B cell (primary cell): ENCODE measurements at regions not wholly inside any gene's neighbourhood (a gene's known extent, or its start where the extent isn't known, plus 50 kb on each side); places are given as distances from the start of the nearest gene placed in this dataset.

ENCODE experiments used
- ATAC-seq: fragments of 200-7000 bp; cut with Tn5 transposase; one replicate; pipeline ENCODE4 v1.10.0; 2021; ENCODE audit warnings: low read depth, mild to moderate bottlenecking, moderate number of reproducible peaks, moderate library complexity
- CTCF ChIA-PET: fragments of 350-600 bp; sonication (Branson Sonifier 250); formaldehyde crosslinking; loops from one replicate; lab custom pipeline; 2021; ENCODE audit warnings: antibody characterized with exemption, inconsistent platforms; lab: Charles Lee
- POLR2A ChIA-PET: fragments of 350-600 bp; sonication (Branson Sonifier 250); formaldehyde crosslinking; loops from one replicate; lab custom pipeline; 2021; ENCODE audit warnings: antibody characterized with exemption; lab: Charles Lee
- DNase-seq: peaks from one replicate; pipeline ENCODE4 v3.0.0; 2013
- H2AFZ ChIP-seq: 2 replicates; pipeline ENCODE4 v1.6.1; 2012; ENCODE audit warnings: mild to moderate bottlenecking, low read depth, low read length; ENCODE audit not compliant: insufficient read depth, poor library complexity, severe bottlenecking
- H3K27ac ChIP-seq, 2 donors: 1 replicate in 1 of 2; 2 replicates in 1 of 2; pipeline ENCODE4 v1.5.1; 2012 to 2013; ENCODE audit warnings: low read length in 2 of 2, mild to moderate bottlenecking in 2 of 2, moderate library complexity in 1 of 2
- H3K27me3 ChIP-seq, 4 experiments: fragments of 200-600 bp in 1 of 4; sonication (generic) in 1 of 4; replicated peaks in 1 of 4; 1 replicate in 2 of 4; 2 replicates in 2 of 4; pipeline versions ENCODE4 v1.6.1 to v1.7.0; 2013 to 2016; ENCODE audit warnings: low read length in 3 of 4, mild to moderate bottlenecking in 2 of 4, mixed read lengths in 1 of 4, moderate library complexity in 1 of 4; ENCODE audit not compliant: insufficient read depth in 4 of 4, control insufficient read depth in 3 of 4; ENCODE audit errors: control extremely low read depth in 1 of 4
- H3K36me3 ChIP-seq, 2 experiments: replicated peaks in 1 of 2; 1 replicate in 1 of 2; 2 replicates in 1 of 2; pipeline versions ENCODE4 v1.6.1 to v1.7.1; 2013; ENCODE audit warnings: low read length in 1 of 2; ENCODE audit not compliant: insufficient read depth in 2 of 2, control insufficient read depth in 1 of 2; ENCODE audit errors: control extremely low read depth in 1 of 2, extremely low read depth in 1 of 2
- H3K4me1 ChIP-seq, 2 donors: fragments of 200-600 bp in 1 of 2; sonication (generic) in 1 of 2; 1 replicate in 1 of 2; 2 replicates in 1 of 2; pipeline versions ENCODE4 v1.5.1 to v1.6.1; 2013 to 2017; ENCODE audit warnings: low read length in 2 of 2; ENCODE audit not compliant: control insufficient read depth in 2 of 2, insufficient read depth in 2 of 2
- H3K4me2 ChIP-seq: replicated peaks from 2 replicates; pipeline ENCODE3; 2012; ENCODE audit warnings: mild to moderate bottlenecking, low read depth, low read length; ENCODE audit not compliant: poor library complexity, severe bottlenecking
- H3K4me3 ChIP-seq, 5 experiments: fragments of 200-600 bp in 1 of 5; sonication (generic) in 1 of 5; 1 replicate in 3 of 5; 2 replicates in 2 of 5; pipeline versions ENCODE4 v1.5.1 to v1.7.0; 2011 to 2016; ENCODE audit warnings: low read length in 4 of 5, mild to moderate bottlenecking in 4 of 5, low read depth in 2 of 5, control low read depth in 1 of 5, moderate library complexity in 1 of 5; ENCODE audit not compliant: insufficient read depth in 1 of 5; ENCODE audit errors: control extremely low read depth in 1 of 5, extremely low read depth in 1 of 5
- H3K79me2 ChIP-seq: fragments of 200-600 bp; sonication (generic); one replicate; pipeline ENCODE4 v1.6.0; 2016; ENCODE audit warnings: low read length; ENCODE audit not compliant: control insufficient read depth, insufficient read depth
- H3K9ac ChIP-seq: fragments of 200-600 bp; sonication (generic); 2 replicates; pipeline ENCODE4 v1.6.1; 2017; ENCODE audit warnings: mild to moderate bottlenecking, low read length, moderate library complexity
- H3K9me3 ChIP-seq, 3 donors: one replicate each; pipeline versions ENCODE4 v1.6.1 to v1.7.1; 2013; ENCODE audit warnings: low read length in 2 of 3; ENCODE audit not compliant: control insufficient read depth in 2 of 3, insufficient read depth in 1 of 3; ENCODE audit errors: control extremely low read depth in 1 of 3
- H4K20me1 ChIP-seq: 2 replicates; pipeline ENCODE4 v1.6.0; 2012; ENCODE audit warnings: mild to moderate bottlenecking, low read length; ENCODE audit not compliant: insufficient read depth, control insufficient read depth, poor library complexity, severe bottlenecking
- H3K27ac Mint-ChIP-seq: one replicate; pipeline ENCODE4 v1.8.0; 2021; ENCODE audit warnings: mixed read lengths
- H3K27me3 Mint-ChIP-seq: one replicate; pipeline ENCODE4 v1.8.0; 2021; ENCODE audit warnings: mixed read lengths
- H3K4me1 Mint-ChIP-seq: one replicate; pipeline ENCODE4 v1.8.0; 2021; ENCODE audit warnings: mixed read lengths
- H3K4me3 Mint-ChIP-seq: one replicate; pipeline ENCODE4 v1.8.0; 2021; ENCODE audit warnings: mixed read lengths
- H3K9me3 Mint-ChIP-seq: one replicate; pipeline ENCODE4 v1.8.0; 2022; ENCODE audit warnings: mixed read lengths; ENCODE audit not compliant: insufficient read depth
- CTCF ChIP-seq: fragments of 200-600 bp; IDR thresholded peaks from one replicate; pipeline ENCODE4 v1.8.0; 2022; ENCODE audit warnings: antibody characterized with exemption, mild to moderate bottlenecking
- EZH2 ChIP-seq: IDR thresholded peaks from 2 replicates; pipeline ENCODE4 v1.6.1; 2012; ENCODE audit warnings: borderline replicate concordance, low read depth, mild to moderate bottlenecking, moderate library complexity, low read length; ENCODE audit not compliant: insufficient read depth, poor library complexity, severe bottlenecking
- WGBS: methylation state at CpG from one replicate; pipeline ENCODE4 v1.1.5; 2013; ENCODE audit warnings: missing lambda C conversion rate; ENCODE audit not compliant: insufficient coverage; 5-methylcytosine and 5-hydroxymethylcytosine counted together
- intact Hi-C: fragments of 100-400 bp; cut with micrococcal nuclease; formaldehyde crosslinking; loops from one replicate; pipeline ENCODE4 v1.10.0; 2022

GRCh38 chr16:11452298-11452697 lies 107.0 kb downstream of the RMI2 start:
- H3K79me2 ChIP-seq, result no peaks in the 10 kb centered on the region
- H3K27me3 ChIP-seq, result no peaks in the 10 kb centered on the region
- DNase-seq (no peak), ATAC-seq (no peak)
- no peaks in the 10 kb centered on the region for H3K4me1 ChIP-seq
- TF ChIP-seq CTCF (no peak), EZH2 (no peak)
- H3K9ac ChIP-seq, result no peak overlapping the region
- Mint-ChIP-seq H3K27me3 (no peaks in the 10 kb centered on the region), H3K4me1 (no peaks in the 10 kb centered on the region), H3K4me3 (no peak overlapping the region), H3K9me3 (peaks cover 2% of the 10 kb centered on the region), H3K27ac (no peak overlapping the region)
- intact Hi-C loops, result no loop called here
- CTCF ChIA-PET, result no interaction called here
- WGBS, result 89% methylated on average over 7 of the region's 7 CpGs
- no peak overlapping the region for H3K4me3 ChIP-seq
- no peaks in the 10 kb centered on the region for H4K20me1 ChIP-seq
- H3K36me3 ChIP-seq, result no peaks in the 10 kb centered on the region
- no peak overlapping the region for H3K27ac ChIP-seq
- H3K4me2 ChIP-seq, result no peak overlapping the region
- no peak overlapping the region for H2AFZ ChIP-seq
- POLR2A ChIA-PET, result no interaction called here
- peaks cover 0 to 4% (median 0%) of the 10 kb centered on the region in 3 donors for H3K9me3 ChIP-seq

DNA sequence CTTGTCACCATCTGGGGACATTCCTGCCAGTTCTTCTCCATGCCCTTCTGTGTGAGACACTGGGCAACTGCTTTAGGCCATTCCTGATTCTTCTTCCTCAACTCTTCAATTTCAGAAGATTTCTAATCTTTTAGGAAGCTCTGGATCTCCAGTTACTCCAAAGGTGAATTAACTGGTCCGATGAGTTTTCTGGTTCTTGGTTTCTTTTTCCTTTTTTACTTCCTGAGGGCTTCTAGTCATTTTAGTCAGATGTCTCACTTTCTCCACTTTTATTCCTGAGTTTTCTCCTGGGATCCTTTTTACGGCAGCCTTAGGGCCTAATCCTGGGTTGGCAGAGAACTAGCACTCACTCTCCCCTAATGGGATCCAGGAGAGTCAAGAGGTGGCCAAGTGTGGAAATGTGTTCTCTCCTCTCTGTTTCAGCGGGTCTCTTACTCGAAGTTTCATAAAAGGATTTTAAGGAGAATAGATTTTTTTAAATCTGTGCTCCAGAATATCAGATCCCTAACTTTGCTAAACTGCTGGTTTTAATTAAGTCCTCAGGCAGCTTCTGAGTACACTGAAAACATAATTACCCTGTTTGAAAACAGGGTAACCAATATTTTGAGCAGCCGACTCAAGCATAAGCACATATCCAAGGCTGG lies 107.6 kb downstream of the RMI2 start:
- DNase-seq, result no peak
- TF ChIP-seq CTCF (no peak), EZH2 (no peak)
- H3K9ac ChIP-seq, result no peak overlapping the region
- no peak overlapping the region for H3K27ac ChIP-seq
- no peaks in the 10 kb centered on the region for H3K4me1 ChIP-seq
- intact Hi-C loops, result no loop called here
- H3K27me3 ChIP-seq, result no peaks in the 10 kb centered on the region
- peaks cover 0 to 4% (median 0%) of the 10 kb centered on the region in 3 donors for H3K9me3 ChIP-seq
- H4K20me1 ChIP-seq, result no peaks in the 10 kb centered on the region
- Mint-ChIP-seq H3K4me1 (no peaks in the 10 kb centered on the region), H3K9me3 (peaks cover 2% of the 10 kb centered on the region), H3K27me3 (no peaks in the 10 kb centered on the region), H3K27ac (no peak overlapping the region), H3K4me3 (no peak overlapping the region)
- no peaks in the 10 kb centered on the region for H3K79me2 ChIP-seq
- no peak overlapping the region for H3K4me3 ChIP-seq
- no CpG with 5 or more reads among the region's 5 CpGs for WGBS
- no peaks in the 10 kb centered on the region for H3K36me3 ChIP-seq
- no peak for ATAC-seq
- no peak overlapping the region for H2AFZ ChIP-seq
- CTCF ChIA-PET, result no interaction called here
- POLR2A ChIA-PET, result no interaction called here
- H3K4me2 ChIP-seq, result no peak overlapping the region
